ENCODE measurements at regions not wholly inside any gene's neighbourhood (a gene's known extent, or its start where the extent isn't known, plus 50 kb on each side); places are given as distances from the start of the nearest gene placed in this dataset.

DNA sequence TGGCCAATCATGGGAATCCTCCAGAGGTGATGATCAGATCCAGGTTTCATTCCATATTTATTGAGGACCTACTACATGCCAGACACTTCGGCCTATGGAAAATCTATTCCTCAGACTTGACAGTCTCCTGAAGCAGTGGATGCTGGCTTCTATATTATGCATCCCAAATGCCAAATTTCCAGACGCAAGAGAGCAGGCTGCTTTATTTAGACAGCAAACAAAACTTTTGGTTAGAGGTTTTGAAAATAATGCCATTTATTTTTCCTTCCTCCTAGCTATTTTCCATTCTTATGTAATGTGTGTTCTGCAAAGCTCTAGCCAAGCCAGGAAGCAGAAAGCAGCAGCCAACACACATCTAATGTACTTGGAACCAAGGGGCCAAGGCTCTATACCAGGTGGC is 330.8 kb downstream of the GPAM start:
- Histone ChIP-seq H4K20me1 (ENCODE audit: control insufficient read depth, insufficient read depth, insufficient read length) (no peaks in the 10 kb centered on the region), H2AK5ac (ENCODE audit: insufficient read length, low read length) (no peak overlapping the region), H3K79me1 (ENCODE audit: insufficient read depth, low read depth, low read length, poor library complexity, severe bottlenecking) (no peaks in the 10 kb centered on the region), H3K79me2 (ENCODE audit: insufficient read depth, low read length) (no peaks in the 10 kb centered on the region), H2BK20ac (ENCODE audit: low read depth, low read length, poor library complexity, severe bottlenecking) (no peak overlapping the region), H3K23ac (ENCODE audit: insufficient read length, low read depth, low read length) (no peak overlapping the region), H4K8ac (replicated peaks; ENCODE audit: insufficient read length, low read depth, low read length) (no peak overlapping the region), H3K9ac (ENCODE audit: extremely low read depth, insufficient read length, low read length) (no peak overlapping the region), H3T11ph (ENCODE audit: low read length) (no peak overlapping the region), H3K27me3 (ENCODE audit: insufficient read depth, low read length) (no peaks in the 10 kb centered on the region), H3K14ac (ENCODE audit: insufficient read depth, low read length) (no peak overlapping the region), H3K27ac (ENCODE audit: insufficient read length, low read depth, low read length) (no peak overlapping the region), H3K4me2 (ENCODE audit: insufficient read depth, insufficient read length, low read length) (no peak overlapping the region), H2BK120ac (ENCODE audit: low read depth, low read length, poor library complexity, severe bottlenecking) (no peak overlapping the region), H2BK15ac (ENCODE audit: low read depth, low read length) (no peak overlapping the region), H3K9me3 (ENCODE audit: control insufficient read depth, low read depth, low read length) (no peaks in the 10 kb centered on the region), H4K5ac (ENCODE audit: insufficient read length, low read depth, low read length) (no peak overlapping the region), H2BK12ac (ENCODE audit: insufficient read length, low read depth, low read length) (no peak overlapping the region), H2AFZ (ENCODE audit: low read length) (no peak overlapping the region), H3K23me2 (ENCODE audit: insufficient read length, low read depth, low read length, poor library complexity, severe bottlenecking) (no peaks in the 10 kb centered on the region), H3K56ac (ENCODE audit: insufficient read length, low read depth, low read length) (no peak overlapping the region), H3K4ac (ENCODE audit: low read depth, low read length) (no peak overlapping the region), H3K18ac (ENCODE audit: insufficient read length, low read depth, low read length) (no peak overlapping the region), H2BK5ac (ENCODE audit: insufficient read length, low read length) (no peak overlapping the region), H4K91ac (ENCODE audit: insufficient read length, low read depth, low read length) (no peak overlapping the region), H3K4me1 (ENCODE audit: insufficient read depth, low read length) (no peaks in the 10 kb centered on the region)
- H3K4me3 Mint-ChIP-seq = no peak overlapping the region
- peaks cover 3% of the 10 kb centered on the region in 3 experiments for H3K36me3 Mint-ChIP-seq (ENCODE audit: insufficient read depth in 1 of 3, low read depth in 3 of 3)
- no peaks in the 10 kb centered on the region for H3K27me3 Mint-ChIP-seq (ENCODE audit: low read depth)
- H3K9me3 Mint-ChIP-seq = peaks cover 3 to 4% of the 10 kb centered on the region in 2 experiments
- peaks cover 0 to 4% of the 10 kb centered on the region in 2 experiments; a peak in 2 of 4 replicates for H3K4me1 Mint-ChIP-seq
- no peak overlapping the region for H3K27ac Mint-ChIP-seq
- DNase-seq = no peak
- TF ChIP-seq, protein P1, sequence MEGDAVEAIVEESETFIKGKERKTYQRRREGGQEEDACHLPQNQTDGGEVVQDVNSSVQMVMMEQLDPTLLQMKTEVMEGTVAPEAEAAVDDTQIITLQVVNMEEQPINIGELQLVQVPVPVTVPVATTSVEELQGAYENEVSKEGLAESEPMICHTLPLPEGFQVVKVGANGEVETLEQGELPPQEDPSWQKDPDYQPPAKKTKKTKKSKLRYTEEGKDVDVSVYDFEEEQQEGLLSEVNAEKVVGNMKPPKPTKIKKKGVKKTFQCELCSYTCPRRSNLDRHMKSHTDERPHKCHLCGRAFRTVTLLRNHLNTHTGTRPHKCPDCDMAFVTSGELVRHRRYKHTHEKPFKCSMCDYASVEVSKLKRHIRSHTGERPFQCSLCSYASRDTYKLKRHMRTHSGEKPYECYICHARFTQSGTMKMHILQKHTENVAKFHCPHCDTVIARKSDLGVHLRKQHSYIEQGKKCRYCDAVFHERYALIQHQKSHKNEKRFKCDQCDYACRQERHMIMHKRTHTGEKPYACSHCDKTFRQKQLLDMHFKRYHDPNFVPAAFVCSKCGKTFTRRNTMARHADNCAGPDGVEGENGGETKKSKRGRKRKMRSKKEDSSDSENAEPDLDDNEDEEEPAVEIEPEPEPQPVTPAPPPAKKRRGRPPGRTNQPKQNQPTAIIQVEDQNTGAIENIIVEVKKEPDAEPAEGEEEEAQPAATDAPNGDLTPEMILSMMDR (conservative IDR thresholded peaks at IDR 0.05) = no peak
- WGBS (ENCODE audit: extremely low coverage, insufficient read length, low lambda C conversion rate) = no CpG with 5 or more reads among the region's 2 CpGs
